Medulla oblongata (tissue), 1 donor: ENCODE measurements at regions not wholly inside any gene's neighbourhood (a gene's known extent, or its start where the extent isn't known, plus 50 kb on each side); places are given as distances from the start of the nearest gene placed in this dataset.

Experiments used
- DNase-seq: peaks from one replicate; pipeline ENCODE4 v3.0.0-alpha.2; 2015; ENCODE audit errors: extremely low spot score

GRCh38 chr4:22874334-22874912, 181.7 kb downstream of the GBA3 start:
- no peak for DNase-seq

- DNase-seq, result no peak
These were observed 181.2 kb downstream of the GBA3 start for GRCh38 chr4:22873899-22874298.

- no peak for DNase-seq
These were observed 178.2 kb downstream of the GBA3 start for GRCh38 chr4:22870847-22871449.

- no peak for DNase-seq
These were observed 176.5 kb downstream of the GBA3 start for GRCh38 chr4:22869235-22869634.
